Adrenal gland (tissue), 5 donors: ENCODE measurements at regions not wholly inside any gene's neighbourhood (a gene's known extent, or its start where the extent isn't known, plus 50 kb on each side); places are given as distances from the start of the nearest gene placed in this dataset.

Source experiments
- CTCF ChIP-seq, 6 experiments: fragments of 450-650 bp in 4 of 6; fragments of 200-600 bp in 2 of 6; sonication (generic) in 1 of 6; IDR thresholded peaks; 1 replicate in 5 of 6; 2 replicates in 1 of 6; pipeline versions ENCODE4 v1.5.1 to v1.8.0; 2016 to 2021; ENCODE audit warnings: antibody characterized with exemption in 6 of 6, mild to moderate bottlenecking in 2 of 6, moderate library complexity in 1 of 6
- POLR2A ChIP-seq, 2 donors: fragments of 450-650 bp; IDR thresholded peaks; one replicate each; pipeline ENCODE4 v1.6.1; 2017; ENCODE audit warnings: antibody characterized with exemption in 2 of 2, mild to moderate bottlenecking in 2 of 2, moderate library complexity in 1 of 2
- donor health status: DM: no; HTN: no; CAD: no.

- TF ChIP-seq CTCF (IDR thresholded peaks at IDR 0.05) (no peak), POLR2A (IDR thresholded peaks at IDR 0.05) (no peak)
Measured at GRCh38 chr2:150282771-150283371, 204.6 kb downstream of the RND3 start.
